Transverse colon (tissue), 4 donors: ENCODE measurements at regions not wholly inside any gene's neighbourhood (a gene's known extent, or its start where the extent isn't known, plus 50 kb on each side); places are given as distances from the start of the nearest gene placed in this dataset.

Experiments used
- DNase-seq: peaks from one replicate; pipeline ENCODE4 v3.0.0-alpha.2; 2019
- H3K27ac ChIP-seq, 4 donors: fragments of 200-600 bp; sonication (generic); 2 replicates each; pipeline ENCODE4 v1.5.1; 2016 to 2018; ENCODE audit warnings: inconsistent platforms in 4 of 4
- H3K27me3 ChIP-seq: fragments of 200-600 bp; sonication (generic); 2 replicates; pipeline ENCODE4 v1.5.1; 2017; ENCODE audit warnings: inconsistent platforms
- H3K36me3 ChIP-seq, 4 donors: fragments of 200-600 bp; sonication (generic); 2 replicates each; pipeline ENCODE4 v1.5.1; 2017 to 2019; ENCODE audit warnings: inconsistent platforms in 4 of 4
- H3K4me1 ChIP-seq, 4 donors: fragments of 200-600 bp; sonication (generic); 2 replicates each; pipeline ENCODE4 v1.5.1; 2017 to 2020; ENCODE audit warnings: inconsistent platforms in 4 of 4
- H3K4me3 ChIP-seq, 4 donors: fragments of 200-600 bp; sonication (generic); 1 replicate in 1 of 4; 2 replicates in 3 of 4; pipeline versions ENCODE4 v1.5.1 to v1.6.1; 2017 to 2019; ENCODE audit warnings: inconsistent platforms in 4 of 4
- H3K9me3 ChIP-seq, 2 donors: fragments of 200-600 bp; sonication (generic); 2 replicates each; pipeline ENCODE4 v1.5.1; 2017 to 2019; ENCODE audit warnings: inconsistent platforms in 2 of 2
- CTCF ChIP-seq, 5 experiments: fragments of 200-600 bp in 3 of 5; fragments of 450-650 bp in 2 of 5; sonication (generic) in 3 of 5; IDR thresholded peaks; 1 replicate in 2 of 5; 2 replicates in 3 of 5; pipeline ENCODE4 v1.5.1; 2016 to 2017; ENCODE audit warnings: antibody characterized with exemption in 5 of 5, inconsistent platforms in 3 of 5, mild to moderate bottlenecking in 2 of 5, moderate library complexity in 1 of 5
- EP300 ChIP-seq: sonication (generic); formaldehyde crosslinking; IDR thresholded peaks from one replicate; pipeline ENCODE4 v1.6.1; 2017; ENCODE audit warnings: antibody characterized with exemption, low read depth
- POLR2A ChIP-seq: fragments of 450-650 bp; IDR thresholded peaks from one replicate; pipeline ENCODE4 v1.6.1; 2016; ENCODE audit warnings: antibody characterized with exemption, mild to moderate bottlenecking, moderate library complexity
- POLR2AphosphoS5 ChIP-seq, 3 donors: sonication (generic); formaldehyde crosslinking; IDR thresholded peaks; one replicate each; pipeline ENCODE4 v1.6.1; 2016; ENCODE audit warnings: antibody characterized with exemption in 3 of 3
- WGBS, 2 donors: methylation state at CpG; one replicate each; pipeline ENCODE4 v1.1.5; 2018; ENCODE audit warnings: low coverage in 1 of 2; 5-methylcytosine and 5-hydroxymethylcytosine counted together
- in situ Hi-C, 4 donors: fragments of 200-750 bp; cut with MboI; loops; one replicate each; pipeline versions ENCODE4 v1.15.0 to v1.15.1; 2017; ENCODE audit warnings: low sequenced_read_pairs in 3 of 4, low pct_ligation_motif_present in 1 of 4, low pct_unique_long_range_greater_than_20kb in 1 of 4
- intact Hi-C: fragments of 100-400 bp; cut with DNase I; formaldehyde crosslinking; loops from one replicate; pipeline ENCODE4 v1.15.1; 2023; ENCODE audit warnings: low total_unique reads

GRCh38 chr20:60794674-60795073 lies 457.4 kb upstream of the CDH4 start:
- Histone ChIP-seq H3K27me3 (no peaks in the 10 kb centered on the region), H3K9me3 (no peaks in the 10 kb centered on the region), H3K27ac (no peak overlapping the region), H3K4me3 (no peak overlapping the region), H3K36me3 (no peaks in the 10 kb centered on the region), H3K4me1 (no peaks in the 10 kb centered on the region)
- DNase-seq, result no peak
- intact Hi-C loops (no loop called here), in situ Hi-C loops (no loop called here)
- 95 to 96% methylated on average over 4 of the region's 4 CpGs for WGBS, 2 donors
- TF ChIP-seq POLR2A, result no peak
- TF ChIP-seq EP300, result no peak
- no peak for TF ChIP-seq POLR2AphosphoS5 (IDR thresholded peaks at IDR 0.05)
- no peak for TF ChIP-seq CTCF (IDR thresholded peaks at IDR 0.05)

GRCh38 chr20:60795651-60796050 lies 456.4 kb upstream of the CDH4 start:
- H3K27ac ChIP-seq, result no peak overlapping the region
- H3K4me1 ChIP-seq, result no peaks in the 10 kb centered on the region
- no peak for TF ChIP-seq EP300
- no peak for TF ChIP-seq POLR2A
- 60 to 72% methylated on average over 1 of the region's 1 CpG for whole genome bisulfite sequencing, 2 donors
- H3K4me3 ChIP-seq, result no peak overlapping the region
- no peaks in the 10 kb centered on the region for H3K9me3 ChIP-seq
- no peaks in the 10 kb centered on the region for H3K27me3 ChIP-seq
- in situ Hi-C loops, result no loop called here
- intact Hi-C loops, result no loop called here
- H3K36me3 ChIP-seq, result no peaks in the 10 kb centered on the region
- DNase-seq, result no peak

- no peak for DNase-seq
Observed at GRCh38 chr20:60800185-60800584, 451.9 kb upstream of the CDH4 start.

GRCh38 chr20:60802676-60803075 lies 449.4 kb upstream of the CDH4 start:
- no peaks in the 10 kb centered on the region for H3K36me3 ChIP-seq
- H3K27me3 ChIP-seq, result no peaks in the 10 kb centered on the region
- no peak for DNase-seq
- H3K27ac ChIP-seq, result no peak overlapping the region
- no peaks in the 10 kb centered on the region for H3K4me1 ChIP-seq
- H3K9me3 ChIP-seq, result no peaks in the 10 kb centered on the region
- intact Hi-C loops (no loop called here), in situ Hi-C loops (no loop called here)
- TF ChIP-seq EP300 (no peak), POLR2AphosphoS5 (IDR thresholded peaks at IDR 0.05) (no peak), POLR2A (no peak), CTCF (IDR thresholded peaks at IDR 0.05) (no peak)
- 62 to 63% methylated on average over 4 to 5 of the region's 5 CpGs for WGBS, 2 donors
- no peak overlapping the region for H3K4me3 ChIP-seq

More at GRCh38 chr20:60800185-60800584, 451.9 kb upstream of the CDH4 start:
- no peak overlapping the region for H3K27ac ChIP-seq
- intact Hi-C loops, result no loop called here
- no peak for TF ChIP-seq CTCF (IDR thresholded peaks at IDR 0.05)
- TF ChIP-seq POLR2A, result no peak
- TF ChIP-seq EP300, result no peak
- no peak for TF ChIP-seq POLR2AphosphoS5 (IDR thresholded peaks at IDR 0.05)
- H3K4me1 ChIP-seq, result no peaks in the 10 kb centered on the region
- 34 to 36% methylated on average over 1 of the region's 1 CpG for WGBS, 2 donors
- H3K36me3 ChIP-seq, result no peaks in the 10 kb centered on the region
- in situ Hi-C loops, result no loop called here
- no peak overlapping the region for H3K4me3 ChIP-seq
- no peaks in the 10 kb centered on the region for H3K9me3 ChIP-seq
- no peaks in the 10 kb centered on the region for H3K27me3 ChIP-seq

GRCh38 chr20:60803335-60804055 lies 448.6 kb upstream of the CDH4 start:
- in situ Hi-C loops, result no loop called here
- Histone ChIP-seq H3K4me3 (no peak overlapping the region), H3K4me1 (no peaks in the 10 kb centered on the region), H3K27ac (no peak overlapping the region), H3K36me3 (no peaks in the 10 kb centered on the region), H3K27me3 (no peaks in the 10 kb centered on the region), H3K9me3 (no peaks in the 10 kb centered on the region)
- 43 to 74% methylated on average over 1 to 7 of the region's 7 CpGs for WGBS, 2 donors
- intact Hi-C loops, result no loop called here
- DNase-seq, result no peak
- TF ChIP-seq CTCF (IDR thresholded peaks at IDR 0.05), result no peak
- TF ChIP-seq POLR2A, result no peak
- TF ChIP-seq POLR2AphosphoS5 (IDR thresholded peaks at IDR 0.05), result no peak
- TF ChIP-seq EP300, result no peak
